CD4-positive, CD25-positive, alpha-beta regulatory T cell (primary cell): ENCODE measurements at regions not wholly inside any gene's neighbourhood (a gene's known extent, or its start where the extent isn't known, plus 50 kb on each side); places are given as distances from the start of the nearest gene placed in this dataset.

Experiments used
- ATAC-seq, 2 donors: fragments of 150-1000 bp; cut with Tn5 transposase; one replicate each; pipeline ENCODE4 v1.10.0; 2021; ENCODE audit warnings: low read depth in 2 of 2, moderate number of reproducible peaks in 2 of 2, moderate library complexity in 1 of 2
- DNase-seq, 3 donors: peaks; one replicate each; pipeline versions ENCODE4 v3.0.0 to v3.0.0-alpha.2; 2012 to 2022; ENCODE audit warnings: mixed read lengths in 1 of 3
- H3K27ac ChIP-seq: one replicate; pipeline ENCODE4 v1.7.0; 2013; ENCODE audit warnings: mild to moderate bottlenecking, low read length; ENCODE audit not compliant: insufficient read depth, poor library complexity, severe bottlenecking
- H3K27me3 ChIP-seq: one replicate; pipeline ENCODE4 v1.7.0; 2013; ENCODE audit warnings: low read length; ENCODE audit not compliant: control insufficient read depth, insufficient read depth
- H3K36me3 ChIP-seq: one replicate; pipeline ENCODE4 v1.7.0; 2013; ENCODE audit warnings: mild to moderate bottlenecking, low read length, moderate library complexity; ENCODE audit not compliant: control insufficient read depth, insufficient read depth
- H3K4me1 ChIP-seq: 2 replicates; pipeline ENCODE4 v1.7.0; 2013; ENCODE audit warnings: mild to moderate bottlenecking, low read length; ENCODE audit not compliant: insufficient read depth, control insufficient read depth, poor library complexity, severe bottlenecking
- H3K4me3 ChIP-seq: one replicate; pipeline ENCODE4 v1.7.0; 2013; ENCODE audit warnings: low read depth, mild to moderate bottlenecking, low read length, moderate library complexity
- H3K9me3 ChIP-seq, 2 experiments: 1 replicate in 1 of 2; 2 replicates in 1 of 2; pipeline ENCODE4 v1.7.0; 2013; ENCODE audit warnings: low read length in 2 of 2, mild to moderate bottlenecking in 1 of 2, moderate library complexity in 1 of 2; ENCODE audit not compliant: control insufficient read depth in 2 of 2
- H3K27ac Mint-ChIP-seq, 3 donors: one replicate each; pipeline ENCODE4 v1.8.0; 2020 to 2022; ENCODE audit warnings: mild to moderate bottlenecking in 3 of 3, mixed read lengths in 3 of 3, moderate library complexity in 2 of 3
- H3K27me3 Mint-ChIP-seq: one replicate; pipeline ENCODE4 v1.8.0; 2022; ENCODE audit warnings: mild to moderate bottlenecking, mixed read lengths
- H3K36me3 Mint-ChIP-seq: one replicate; pipeline ENCODE4 v1.8.0; 2020; ENCODE audit warnings: mixed read lengths
- H3K4me1 Mint-ChIP-seq, 4 donors: one replicate each; pipeline ENCODE4 v1.8.0; 2020 to 2022; ENCODE audit warnings: mixed read lengths in 4 of 4, mild to moderate bottlenecking in 1 of 4
- H3K4me3 Mint-ChIP-seq, 4 donors: one replicate each; pipeline ENCODE4 v1.8.0; 2020 to 2022; ENCODE audit warnings: mild to moderate bottlenecking in 4 of 4, mixed read lengths in 4 of 4, moderate library complexity in 3 of 4
- H3K9me3 Mint-ChIP-seq, 7 donors: one replicate each; pipeline ENCODE4 v1.8.0; 2020 to 2022; ENCODE audit warnings: mixed read lengths in 7 of 7, mild to moderate bottlenecking in 3 of 7, moderate library complexity in 2 of 7

GRCh38 chr7:153088601-153089000 is 329.0 kb downstream of the ACTR3B start:
- Histone ChIP-seq H3K4me3 (no peak overlapping the region), H3K9me3 (no peaks in the 10 kb centered on the region), H3K27ac (no peak overlapping the region), H3K27me3 (no peaks in the 10 kb centered on the region), H3K4me1 (no peaks in the 10 kb centered on the region), H3K36me3 (no peaks in the 10 kb centered on the region)
- no peak for DNase-seq
- no peak for ATAC-seq
- no peaks in the 10 kb centered on the region for H3K27me3 Mint-ChIP-seq
- H3K36me3 Mint-ChIP-seq: no peaks in the 10 kb centered on the region
- H3K9me3 Mint-ChIP-seq: peaks cover 0 to 7% (median 0%) of the 10 kb centered on the region in 7 donors
- H3K4me1 Mint-ChIP-seq: no peaks in the 10 kb centered on the region
- H3K4me3 Mint-ChIP-seq: no peak overlapping the region
- H3K27ac Mint-ChIP-seq: no peak overlapping the region

- Histone ChIP-seq H3K27ac (no peak overlapping the region), H3K4me1 (no peaks in the 10 kb centered on the region), H3K9me3 (no peaks in the 10 kb centered on the region), H3K27me3 (no peaks in the 10 kb centered on the region), H3K4me3 (no peak overlapping the region), H3K36me3 (no peaks in the 10 kb centered on the region)
- Mint-ChIP-seq H3K36me3 (no peaks in the 10 kb centered on the region), H3K4me3 (no peak overlapping the region), H3K27me3 (no peaks in the 10 kb centered on the region), H3K4me1 (no peaks in the 10 kb centered on the region), H3K9me3 (peaks cover 0 to 6% (median 3%) of the 10 kb centered on the region in 7 donors), H3K27ac (no peak overlapping the region)
- ATAC-seq: no peak
- DNase-seq: no peak
These were observed 330.7 kb downstream of the ACTR3B start for GRCh38 chr7:153090209-153090608.

GRCh38 chr7:153090764-153091163 is 331.2 kb downstream of the ACTR3B start:
- Mint-ChIP-seq H3K36me3 (no peaks in the 10 kb centered on the region), H3K9me3 (peaks cover 0 to 6% (median 3%) of the 10 kb centered on the region in 7 donors), H3K27ac (no peak overlapping the region), H3K4me3 (no peak overlapping the region), H3K27me3 (no peaks in the 10 kb centered on the region), H3K4me1 (no peaks in the 10 kb centered on the region)
- Histone ChIP-seq H3K9me3 (no peaks in the 10 kb centered on the region), H3K36me3 (no peaks in the 10 kb centered on the region), H3K27me3 (no peaks in the 10 kb centered on the region), H3K4me3 (no peak overlapping the region), H3K4me1 (no peaks in the 10 kb centered on the region), H3K27ac (no peak overlapping the region)
- DNase-seq (no peak), ATAC-seq (no peak)

- Mint-ChIP-seq H3K4me1 (no peaks in the 10 kb centered on the region), H3K36me3 (no peaks in the 10 kb centered on the region), H3K9me3 (peaks cover 0 to 6% (median 3%) of the 10 kb centered on the region in 7 donors), H3K4me3 (no peak overlapping the region), H3K27me3 (no peaks in the 10 kb centered on the region), H3K27ac (no peak overlapping the region)
- no peak overlapping the region for H3K4me3 ChIP-seq
- H3K36me3 ChIP-seq: no peaks in the 10 kb centered on the region
- H3K27me3 ChIP-seq: no peaks in the 10 kb centered on the region
- H3K4me1 ChIP-seq: no peaks in the 10 kb centered on the region
- no peak for ATAC-seq
- DNase-seq: no peak
- no peak overlapping the region for H3K27ac ChIP-seq
- H3K9me3 ChIP-seq: no peaks in the 10 kb centered on the region
These were observed 331.9 kb downstream of the ACTR3B start for GRCh38 chr7:153091477-153091876.

GRCh38 chr7:153097511-153098201 is 338.1 kb downstream of the ACTR3B start:
- Mint-ChIP-seq H3K4me3 (no peak overlapping the region), H3K9me3 (peaks cover 0 to 3% (median 0%) of the 10 kb centered on the region in 7 donors), H3K27me3 (no peaks in the 10 kb centered on the region), H3K27ac (no peak overlapping the region), H3K36me3 (no peaks in the 10 kb centered on the region), H3K4me1 (no peaks in the 10 kb centered on the region)
- Histone ChIP-seq H3K4me3 (no peak overlapping the region), H3K27me3 (no peaks in the 10 kb centered on the region), H3K4me1 (no peaks in the 10 kb centered on the region), H3K27ac (no peak overlapping the region), H3K9me3 (no peaks in the 10 kb centered on the region), H3K36me3 (no peaks in the 10 kb centered on the region)
- DNase-seq (no peak), ATAC-seq (no peak)

GRCh38 chr7:153099235-153099634 is 339.7 kb downstream of the ACTR3B start:
- no peaks in the 10 kb centered on the region for H3K36me3 ChIP-seq
- H3K9me3 Mint-ChIP-seq: peaks cover 0 to 3% (median 0%) of the 10 kb centered on the region in 7 donors
- no peak overlapping the region for H3K4me3 ChIP-seq
- no peak for DNase-seq
- H3K4me3 Mint-ChIP-seq: peak overlapping the region in 1 of 4 donors; percentile 6
- no peak for ATAC-seq
- no peaks in the 10 kb centered on the region for H3K4me1 Mint-ChIP-seq
- no peaks in the 10 kb centered on the region for H3K4me1 ChIP-seq
- no peaks in the 10 kb centered on the region for H3K27me3 Mint-ChIP-seq
- H3K9me3 ChIP-seq: no peaks in the 10 kb centered on the region
- no peaks in the 10 kb centered on the region for H3K27me3 ChIP-seq
- no peak overlapping the region for H3K27ac ChIP-seq
- H3K27ac Mint-ChIP-seq: no peak overlapping the region
- no peaks in the 10 kb centered on the region for H3K36me3 Mint-ChIP-seq

- Mint-ChIP-seq H3K4me1 (no peaks in the 10 kb centered on the region), H3K36me3 (no peaks in the 10 kb centered on the region), H3K27me3 (no peaks in the 10 kb centered on the region), H3K9me3 (no peaks in the 10 kb centered on the region), H3K4me3 (no peak overlapping the region), H3K27ac (no peak overlapping the region)
- H3K4me1 ChIP-seq: no peaks in the 10 kb centered on the region
- no peak for DNase-seq
- no peaks in the 10 kb centered on the region for H3K9me3 ChIP-seq
- H3K36me3 ChIP-seq: no peaks in the 10 kb centered on the region
- no peak for ATAC-seq
- no peaks in the 10 kb centered on the region for H3K27me3 ChIP-seq
- no peak overlapping the region for H3K4me3 ChIP-seq
- H3K27ac ChIP-seq: no peak overlapping the region
These were observed 341.2 kb downstream of the ACTR3B start for GRCh38 chr7:153100691-153101237.

GRCh38 chr7:153103202-153103601 is 343.6 kb downstream of the ACTR3B start:
- H3K9me3 Mint-ChIP-seq: peaks cover 0 to 2% (median 0%) of the 10 kb centered on the region in 7 donors
- no peaks in the 10 kb centered on the region for H3K9me3 ChIP-seq
- no peaks in the 10 kb centered on the region for H3K36me3 ChIP-seq
- no peak overlapping the region for H3K4me3 ChIP-seq
- H3K27ac Mint-ChIP-seq: no peak overlapping the region
- no peak overlapping the region for H3K27ac ChIP-seq
- DNase-seq (no peak), ATAC-seq (no peak)
- H3K4me3 Mint-ChIP-seq: no peak overlapping the region
- no peaks in the 10 kb centered on the region for H3K4me1 ChIP-seq
- H3K27me3 ChIP-seq: no peaks in the 10 kb centered on the region
- no peaks in the 10 kb centered on the region for H3K36me3 Mint-ChIP-seq
- H3K27me3 Mint-ChIP-seq: no peaks in the 10 kb centered on the region
- H3K4me1 Mint-ChIP-seq: no peaks in the 10 kb centered on the region
